DOHH2 (cell line): ENCODE measurements at regions not wholly inside any gene's neighbourhood (a gene's known extent, or its start where the extent isn't known, plus 50 kb on each side); places are given as distances from the start of the nearest gene placed in this dataset.

Experiments used
- H3F3A ChIP-seq: fragments of 200-600 bp; sonication (generic), shearing (Covaris generic); 2 replicates; pipeline ENCODE4 v1.6.0; 2016; ENCODE audit warnings: antibody characterized with exemption, mild to moderate bottlenecking; ENCODE audit not compliant: control insufficient read depth, insufficient read depth
- H3K27ac ChIP-seq: fragments of 200-600 bp; sonication (generic); 2 replicates; pipeline ENCODE4 v1.5.1; 2014; ENCODE audit warnings: low read depth, mild to moderate bottlenecking, low read length, moderate library complexity
- H3K27me3 ChIP-seq: fragments of 200-600 bp; sonication (generic); 2 replicates; pipeline ENCODE4 v1.6.1; 2014; ENCODE audit warnings: mild to moderate bottlenecking, low read length, mixed read lengths; ENCODE audit not compliant: control insufficient read depth
- H3K36me3 ChIP-seq: fragments of 200-600 bp; sonication (generic); 2 replicates; pipeline ENCODE4 v1.6.1; 2014; ENCODE audit warnings: mild to moderate bottlenecking, low read length, moderate library complexity, mixed read lengths; ENCODE audit not compliant: control insufficient read depth
- H3K4me1 ChIP-seq: fragments of 200-600 bp; sonication (generic); 2 replicates; pipeline ENCODE4 v1.6.1; 2014; ENCODE audit warnings: mild to moderate bottlenecking, low read length, mixed read lengths; ENCODE audit not compliant: control insufficient read depth
- H3K4me2 ChIP-seq: fragments of 200-600 bp; sonication (generic); 2 replicates; pipeline ENCODE4 v1.6.0; 2014; ENCODE audit warnings: mild to moderate bottlenecking, low read length, moderate library complexity
- H3K4me3 ChIP-seq: fragments of 200-600 bp; sonication (generic); 2 replicates; pipeline ENCODE4 v1.5.1; 2014; ENCODE audit warnings: mild to moderate bottlenecking, low read length, mixed read lengths
- H3K79me2 ChIP-seq: fragments of 200-600 bp; sonication (generic); 2 replicates; pipeline ENCODE4 v1.6.1; 2014; ENCODE audit warnings: mild to moderate bottlenecking, low read length, mixed read lengths; ENCODE audit not compliant: control insufficient read depth
- H3K9me2 ChIP-seq: fragments of 200-600 bp; sonication (generic); replicated peaks from 2 replicates; pipeline ENCODE4 v1.6.1; 2014; ENCODE audit warnings: mild to moderate bottlenecking, low read length, mixed read lengths; ENCODE audit not compliant: control insufficient read depth
- H3K9me3 ChIP-seq: fragments of 200-600 bp; sonication (generic); 2 replicates; pipeline ENCODE4 v1.6.1; 2014; ENCODE audit warnings: antibody characterized with exemption, low read length, mixed read lengths; ENCODE audit not compliant: control insufficient read depth, insufficient read depth
- H4K20me1 ChIP-seq: fragments of 200-600 bp; sonication (generic); 2 replicates; pipeline ENCODE4 v1.6.0; 2014; ENCODE audit warnings: low read depth, mild to moderate bottlenecking, antibody characterized with exemption, low read length, moderate library complexity; ENCODE audit not compliant: control insufficient read depth, insufficient read depth
- CTCF ChIP-seq: fragments of 200-600 bp; sonication (generic); IDR thresholded peaks from one replicate; pipeline ENCODE4 v1.5.1; 2014; ENCODE audit warnings: antibody characterized with exemption, mild to moderate bottlenecking, low read depth, low read length; ENCODE audit not compliant: poor library complexity, severe bottlenecking
- EZH2phosphoT487 ChIP-seq: fragments of 200-600 bp; sonication (generic); IDR thresholded peaks from 2 replicates; pipeline ENCODE4 v1.6.1; 2017; ENCODE audit warnings: borderline replicate concordance, mild to moderate bottlenecking, antibody characterized with exemption, low read length, moderate library complexity, mixed read lengths

DNA sequence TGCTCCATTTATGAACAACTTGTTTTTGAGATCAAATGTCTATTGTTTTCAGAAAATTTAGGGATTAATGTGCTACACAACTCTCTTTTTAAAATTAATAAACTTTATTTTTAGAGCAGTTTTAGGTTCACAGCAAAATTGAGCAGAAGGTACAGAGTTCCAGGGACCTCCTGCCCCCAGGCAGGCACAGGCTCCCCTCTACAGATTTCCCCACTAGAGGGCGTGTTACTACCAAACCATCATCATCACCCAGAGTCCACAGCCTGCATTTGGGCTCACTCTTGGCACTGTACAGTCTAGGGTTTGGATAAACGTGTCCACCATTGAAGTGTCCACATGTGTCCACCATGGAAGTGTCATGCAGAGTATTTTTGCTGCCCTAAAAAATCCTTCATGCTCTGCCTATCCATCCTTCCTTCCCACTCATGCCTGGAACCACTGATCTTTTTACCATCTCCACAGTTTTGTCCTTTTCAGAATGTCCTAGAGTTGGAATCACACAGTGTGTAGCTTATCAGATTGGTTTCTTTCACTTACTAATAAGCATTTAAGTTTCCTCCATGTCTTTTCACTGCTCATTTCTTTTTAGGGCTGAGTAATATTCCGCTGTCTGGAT, 61.7 kb downstream of the MRPL36 start:
- Histone ChIP-seq H3K27ac (no peak overlapping the region), H3K36me3 (no peaks in the 10 kb centered on the region), H3K27me3 (peaks cover 13% of the 10 kb centered on the region), H3K9me3 (peaks cover 8% of the 10 kb centered on the region; the same call in 1 of the 2 replicates), H3K4me2 (no peak overlapping the region), H3K4me1 (no peaks in the 10 kb centered on the region), H3K9me2 (no peaks in the 10 kb centered on the region), H3F3A (no peaks in the 10 kb centered on the region), H3K4me3 (no peak overlapping the region), H3K79me2 (no peaks in the 10 kb centered on the region), H4K20me1 (no peaks in the 10 kb centered on the region)
- peak; percentile 79 for TF ChIP-seq CTCF
- no peak for TF ChIP-seq EZH2phosphoT487

- H3K4me2 ChIP-seq: no peak overlapping the region
- no peaks in the 10 kb centered on the region for H3K4me1 ChIP-seq
- peaks cover 5% of the 10 kb centered on the region for H3K27me3 ChIP-seq
- peak; percentile 3 for TF ChIP-seq CTCF
- no peak for TF ChIP-seq EZH2phosphoT487
- no peaks in the 10 kb centered on the region for H3F3A ChIP-seq
- no peaks in the 10 kb centered on the region for H4K20me1 ChIP-seq
- H3K4me3 ChIP-seq: no peak overlapping the region
- H3K36me3 ChIP-seq: no peaks in the 10 kb centered on the region
- no peak overlapping the region for H3K27ac ChIP-seq
- no peaks in the 10 kb centered on the region for H3K79me2 ChIP-seq
- no peaks in the 10 kb centered on the region for H3K9me2 ChIP-seq
- peaks cover 2% of the 10 kb centered on the region; the same call in 1 of the 2 replicates for H3K9me3 ChIP-seq
These were observed 62.5 kb downstream of the MRPL36 start for GRCh38 chr5:1736889-1737711.

DNA sequence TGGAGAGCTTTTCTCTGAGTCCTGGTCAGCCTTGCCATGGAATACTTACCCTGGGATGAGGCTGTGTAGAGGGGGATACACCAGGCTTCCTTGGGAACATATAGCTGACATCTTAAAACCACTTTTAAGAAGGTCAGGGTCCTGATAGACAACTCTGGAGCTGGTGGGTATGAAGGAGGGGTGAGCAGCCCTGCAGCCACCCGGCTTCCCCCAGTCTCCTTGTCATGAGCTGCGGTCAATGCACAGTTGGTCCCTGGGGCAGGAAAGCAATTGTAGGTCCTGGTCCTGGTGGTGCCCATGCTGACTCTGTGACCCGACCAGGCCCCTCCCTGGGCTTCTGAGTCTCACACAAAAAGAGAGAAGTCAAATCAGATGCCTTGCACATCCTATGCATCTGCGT, 63.6 kb downstream of the MRPL36 start:
- peaks cover 5% of the 10 kb centered on the region; the same call in 1 of the 2 replicates for H3K27me3 ChIP-seq
- no peaks in the 10 kb centered on the region for H3K36me3 ChIP-seq
- H3F3A ChIP-seq: no peaks in the 10 kb centered on the region
- H3K4me2 ChIP-seq: no peak overlapping the region
- TF ChIP-seq CTCF (no peak), EZH2phosphoT487 (no peak)
- no peaks in the 10 kb centered on the region for H4K20me1 ChIP-seq
- H3K9me3 ChIP-seq: no peaks in the 10 kb centered on the region
- H3K27ac ChIP-seq: no peak overlapping the region
- H3K9me2 ChIP-seq: no peaks in the 10 kb centered on the region
- no peaks in the 10 kb centered on the region for H3K79me2 ChIP-seq
- H3K4me1 ChIP-seq: no peaks in the 10 kb centered on the region
- no peak overlapping the region for H3K4me3 ChIP-seq
